Nephron (organoid): ENCODE measurements at regions not wholly inside any gene's neighbourhood (a gene's known extent, or its start where the extent isn't known, plus 50 kb on each side); places are given as distances from the start of the nearest gene placed in this dataset.

Source experiments
- H3K27ac Mint-ChIP-seq, 3 experiments: 2 replicates each; pipeline ENCODE4 v1.8.0; 2020; ENCODE audit warnings: mixed read lengths in 3 of 3, mild to moderate bottlenecking in 2 of 3, moderate library complexity in 1 of 3
- H3K27me3 Mint-ChIP-seq: 2 replicates; pipeline ENCODE4 v1.8.0; 2021; ENCODE audit warnings: low read depth, mild to moderate bottlenecking, moderate library complexity, mixed read lengths
- H3K36me3 Mint-ChIP-seq: 2 replicates; pipeline ENCODE4 v1.8.0; 2020; ENCODE audit warnings: low read depth, mixed read lengths
- H3K4me1 Mint-ChIP-seq: 2 replicates; pipeline ENCODE4 v1.8.0; 2020; ENCODE audit warnings: mixed read lengths
- H3K4me3 Mint-ChIP-seq, 3 experiments: 2 replicates each; pipeline ENCODE4 v1.8.0; 2020; ENCODE audit warnings: mild to moderate bottlenecking in 3 of 3, mixed read lengths in 3 of 3, moderate library complexity in 2 of 3
- H3K9me3 Mint-ChIP-seq: 2 replicates; pipeline ENCODE4 v1.8.0; 2020; ENCODE audit warnings: mixed read lengths
- CTCF ChIP-seq, 3 experiments: fragments of 200-600 bp; sonication (generic); IDR thresholded peaks; one replicate each; pipeline ENCODE4 v1.5.0; 2021; ENCODE audit warnings: antibody characterized with exemption in 3 of 3; ENCODE audit not compliant: unreplicated experiment in 3 of 3

- H3K27ac Mint-ChIP-seq: peak overlapping the region in 2 of 3 experiments; percentile 60 to 84
- peaks cover 63% of the 10 kb centered on the region for H3K4me1 Mint-ChIP-seq
- peak overlapping the region in 1 of 3 experiments; percentile 16 for H3K4me3 Mint-ChIP-seq
- H3K36me3 Mint-ChIP-seq: peaks cover 27% of the 10 kb centered on the region
- peaks cover 5% of the 10 kb centered on the region for H3K27me3 Mint-ChIP-seq
- no peak for TF ChIP-seq CTCF (IDR thresholded peaks at IDR 0.05; ENCODE audit: unreplicated experiment in 3 of 3)
- no peaks in the 10 kb centered on the region for H3K9me3 Mint-ChIP-seq
These were observed 99.7 kb downstream of the RFLNA start for GRCh38 chr12:124394462-124395128.

- no peaks in the 10 kb centered on the region for H3K27me3 Mint-ChIP-seq
- peaks cover 23% of the 10 kb centered on the region for H3K36me3 Mint-ChIP-seq
- no peak overlapping the region for H3K4me3 Mint-ChIP-seq
- TF ChIP-seq CTCF (IDR thresholded peaks at IDR 0.05; ENCODE audit: unreplicated experiment in 3 of 3): no peak
- H3K27ac Mint-ChIP-seq: peak overlapping the region; percentile 17 to 60 (median 52)
- no peaks in the 10 kb centered on the region for H3K9me3 Mint-ChIP-seq
- peaks cover 55% of the 10 kb centered on the region for H3K4me1 Mint-ChIP-seq
These were observed 98.9 kb downstream of the RFLNA start for GRCh38 chr12:124393831-124394230.

GRCh38 chr12:124393414-124393790 lies 98.5 kb downstream of the RFLNA start:
- peaks cover 23% of the 10 kb centered on the region for H3K36me3 Mint-ChIP-seq
- peak overlapping the region; percentile 17 to 60 (median 52) for H3K27ac Mint-ChIP-seq
- H3K27me3 Mint-ChIP-seq: no peaks in the 10 kb centered on the region
- H3K4me1 Mint-ChIP-seq: peaks cover 51% of the 10 kb centered on the region
- H3K9me3 Mint-ChIP-seq: no peaks in the 10 kb centered on the region
- no peak overlapping the region for H3K4me3 Mint-ChIP-seq
- no peak for TF ChIP-seq CTCF (IDR thresholded peaks at IDR 0.05; ENCODE audit: unreplicated experiment in 3 of 3)

- Mint-ChIP-seq H3K36me3 (peaks cover 23% of the 10 kb centered on the region), H3K4me3 (no peak overlapping the region), H3K9me3 (no peaks in the 10 kb centered on the region), H3K4me1 (peaks cover 54% of the 10 kb centered on the region), H3K27ac (peak overlapping the region; percentile 72 to 91 (median 81)), H3K27me3 (no peaks in the 10 kb centered on the region)
- no peak for TF ChIP-seq CTCF (IDR thresholded peaks at IDR 0.05; ENCODE audit: unreplicated experiment in 3 of 3)
These were observed 97.9 kb downstream of the RFLNA start for GRCh38 chr12:124392667-124393413.

- H3K4me1 Mint-ChIP-seq: peaks cover 55% of the 10 kb centered on the region
- H3K27me3 Mint-ChIP-seq: no peaks in the 10 kb centered on the region
- peak in 1 of 3 experiments; percentile 7 for TF ChIP-seq CTCF (IDR thresholded peaks at IDR 0.05; ENCODE audit: unreplicated experiment in 3 of 3)
- no peak overlapping the region for H3K4me3 Mint-ChIP-seq
- H3K36me3 Mint-ChIP-seq: peaks cover 23% of the 10 kb centered on the region
- H3K27ac Mint-ChIP-seq: peak overlapping the region; percentile 72 to 91 (median 81)
- H3K9me3 Mint-ChIP-seq: no peaks in the 10 kb centered on the region
These were observed 97.4 kb downstream of the RFLNA start for GRCh38 chr12:124392271-124392666.
